ENCODE measurements at regions not wholly inside any gene's neighbourhood (a gene's known extent, or its start where the extent isn't known, plus 50 kb on each side); places are given as distances from the start of the nearest gene placed in this dataset.

GRCh38 chr17:13076905-13077304, 59.1 kb upstream of the ELAC2 start:
- TF ChIP-seq CTCF (IDR thresholded peaks at IDR 0.05) (no peak), POLR2A (IDR thresholded peaks at IDR 0.05) (no peak)

Data from heart left ventricle (tissue), 13 donors.